H1 (cell line): ENCODE measurements at regions not wholly inside any gene's neighbourhood (a gene's known extent, or its start where the extent isn't known, plus 50 kb on each side); places are given as distances from the start of the nearest gene placed in this dataset.

Experiments
- CTCF ChIA-PET: fragments of 300-600 bp; sonication (Branson Sonifier 250); formaldehyde crosslinking; loops from one replicate; lab custom pipeline; 2021; ENCODE audit not compliant: partially characterized antibody; lab: Charles Lee
- POLR2A ChIA-PET: fragments of 300-600 bp; sonication (Branson Sonifier 250); formaldehyde crosslinking; loops from one replicate; lab custom pipeline; 2021; ENCODE audit warnings: inconsistent platforms; ENCODE audit not compliant: partially characterized antibody; lab: Charles Lee
- DNase-seq, 2 experiments: peaks; one replicate each; pipeline versions ENCODE4 v3.0.0 to v3.0.0-alpha.2; 2010 to 2022; ENCODE audit warnings: low spot score in 2 of 2, low read depth in 1 of 2, mixed read lengths in 1 of 2
- FAIRE-seq: peaks from 2 replicates; lab custom pipeline; 2011; peaks lifted over from hg19 to GRCh38; lab: Jason Lieb, UNC
- H2AFZ ChIP-seq: 2 replicates; pipeline ENCODE4 v1.8.1; 2012; ENCODE audit warnings: low read length, inconsistent platforms
- H2AK5ac ChIP-seq: 2 replicates; pipeline ENCODE4 v1.6.1; 2013; ENCODE audit warnings: low read depth, low read length
- H2BK120ac ChIP-seq: replicated peaks from 2 replicates; pipeline ENCODE3; 2013; ENCODE audit warnings: low read depth, low read length, inconsistent platforms
- H2BK12ac ChIP-seq: 2 replicates; pipeline ENCODE4 v1.6.1; 2013; ENCODE audit warnings: low read depth, low read length
- H2BK15ac ChIP-seq: 2 replicates; pipeline ENCODE4 v1.6.1; 2013; ENCODE audit warnings: low read length
- H2BK20ac ChIP-seq: 2 replicates; pipeline ENCODE4 v1.6.1; 2013; ENCODE audit warnings: low read length
- H2BK5ac ChIP-seq: 2 replicates; pipeline ENCODE4 v1.6.1; 2013; ENCODE audit warnings: low read depth, low read length
- H3K14ac ChIP-seq: 2 replicates; pipeline ENCODE4 v1.6.1; 2013; ENCODE audit warnings: inconsistent platforms; ENCODE audit not compliant: insufficient read length
- H3K18ac ChIP-seq: 2 replicates; pipeline ENCODE4 v1.6.1; 2013; ENCODE audit warnings: low read length; ENCODE audit errors: extremely low read depth
- H3K23ac ChIP-seq: 2 replicates; pipeline ENCODE4 v1.6.1; 2013; ENCODE audit warnings: inconsistent platforms; ENCODE audit not compliant: insufficient read length
- H3K23me2 ChIP-seq: 2 replicates; pipeline ENCODE4 v1.6.1; 2013; ENCODE audit warnings: low read depth, low read length
- H3K27ac ChIP-seq: 2 replicates; pipeline ENCODE4 v1.6.1; 2011; ENCODE audit warnings: low read depth, low read length, inconsistent platforms
- H3K27me3 ChIP-seq, 4 experiments: replicated peaks in 1 of 4; 1 replicate in 1 of 4; 2 replicates in 3 of 4; pipeline versions ENCODE4 v1.6.1 to v1.8.1; 2011 to 2013; ENCODE audit warnings: low read length in 3 of 4, mild to moderate bottlenecking in 3 of 4, inconsistent platforms in 2 of 4, mixed read lengths in 2 of 4, moderate library complexity in 1 of 4; ENCODE audit not compliant: control insufficient read depth in 3 of 4, insufficient read depth in 3 of 4; ENCODE audit errors: extremely low read depth in 1 of 4
- H3K36me3 ChIP-seq, 4 experiments: 2 replicates each; pipeline versions ENCODE4 v1.6.1 to v1.8.1; 2011 to 2013; ENCODE audit warnings: mild to moderate bottlenecking in 4 of 4, low read length in 3 of 4, moderate library complexity in 2 of 4, control low read depth in 1 of 4, inconsistent platforms in 1 of 4; ENCODE audit not compliant: insufficient read depth in 4 of 4, control insufficient read depth in 2 of 4
- H3K4ac ChIP-seq: replicated peaks from 2 replicates; pipeline ENCODE3; 2013; ENCODE audit warnings: low read length, low read depth, mixed read lengths, inconsistent platforms; ENCODE audit not compliant: insufficient read length
- H3K4me1 ChIP-seq, 4 experiments: replicated peaks in 1 of 4; 1 replicate in 1 of 4; 2 replicates in 3 of 4; pipeline versions ENCODE4 v1.6.1 to v1.8.1; 2011 to 2013; ENCODE audit warnings: low read length in 3 of 4, inconsistent platforms in 2 of 4, mixed read lengths in 1 of 4; ENCODE audit not compliant: insufficient read depth in 4 of 4, control insufficient read depth in 3 of 4
- H3K4me2 ChIP-seq, 2 experiments: 2 replicates each; pipeline versions ENCODE4 v1.6.1 to v1.8.1; 2011 to 2013; ENCODE audit warnings: low read depth in 2 of 2, low read length in 2 of 2, control low read depth in 1 of 2, inconsistent platforms in 1 of 2, mild to moderate bottlenecking in 1 of 2; ENCODE audit not compliant: insufficient read depth in 1 of 2
- H3K4me3 ChIP-seq, 4 experiments: fragments of 200-600, 300-600 bp in 1 of 4; sonication (generic), shearing (Covaris generic), sonication (Bioruptor Twin) in 1 of 4; 2 replicates each; pipeline versions ENCODE4 v1.5.1 to v1.8.1; 2011 to 2016; ENCODE audit warnings: low read length in 4 of 4, low read depth in 3 of 4, control low read depth in 2 of 4, inconsistent platforms in 2 of 4, mild to moderate bottlenecking in 2 of 4, mixed read lengths in 1 of 4, moderate library complexity in 1 of 4; ENCODE audit not compliant: insufficient read depth in 2 of 4; ENCODE audit errors: extremely low read depth in 1 of 4
- H3K56ac ChIP-seq: replicated peaks from 2 replicates; pipeline ENCODE3; 2013; ENCODE audit warnings: low read depth, mild to moderate bottlenecking, mixed read lengths, low read length, inconsistent platforms; ENCODE audit not compliant: insufficient read length
- H3K79me1 ChIP-seq: 2 replicates; pipeline ENCODE4 v1.6.1; 2013; ENCODE audit warnings: low read depth, low read length, control low read depth
- H3K79me2 ChIP-seq, 2 experiments: 2 replicates each; pipeline versions ENCODE4 v1.6.1 to v1.8.1; 2012 to 2013; ENCODE audit warnings: low read length in 2 of 2, mild to moderate bottlenecking in 2 of 2, inconsistent platforms in 1 of 2; ENCODE audit not compliant: insufficient read depth in 2 of 2, control insufficient read depth in 1 of 2
- H3K9ac ChIP-seq, 4 experiments: replicated peaks in 1 of 4; 1 replicate in 1 of 4; 2 replicates in 3 of 4; pipeline versions ENCODE4 v1.6.1 to v1.8.1; 2011 to 2013; ENCODE audit warnings: low read depth in 3 of 4, low read length in 3 of 4, control low read depth in 2 of 4, mild to moderate bottlenecking in 2 of 4, moderate library complexity in 2 of 4, inconsistent platforms in 1 of 4; ENCODE audit errors: extremely low read depth in 1 of 4
- H3K9me3 ChIP-seq, 2 experiments: 2 replicates each; pipeline versions ENCODE4 v1.6.1 to v1.8.1; 2012 to 2013; ENCODE audit warnings: mild to moderate bottlenecking in 2 of 2, moderate library complexity in 2 of 2, control low read depth in 1 of 2, inconsistent platforms in 1 of 2, low read depth in 1 of 2, low read length in 1 of 2, mixed read lengths in 1 of 2; ENCODE audit not compliant: insufficient read depth in 2 of 2
- H4K20me1 ChIP-seq, 2 experiments: replicated peaks in 1 of 2; 2 replicates each; pipeline versions ENCODE3 to v1.8.1; 2011 to 2013; ENCODE audit warnings: inconsistent platforms in 2 of 2, low read length in 2 of 2, mild to moderate bottlenecking in 1 of 2; ENCODE audit not compliant: insufficient read depth in 2 of 2, control insufficient read depth in 1 of 2
- H4K5ac ChIP-seq: 2 replicates; pipeline ENCODE4 v1.6.1; 2013; ENCODE audit warnings: low read length, low read depth, mixed read lengths, inconsistent platforms; ENCODE audit not compliant: insufficient read length
- H4K8ac ChIP-seq: 2 replicates; pipeline ENCODE4 v1.8.0; 2013; ENCODE audit warnings: mild to moderate bottlenecking, moderate library complexity, low read length, inconsistent platforms; ENCODE audit not compliant: insufficient read depth; ENCODE audit errors: extremely low read depth
- H4K91ac ChIP-seq: replicated peaks from 2 replicates; pipeline ENCODE3; 2013; ENCODE audit warnings: low read length, mixed read lengths, inconsistent platforms; ENCODE audit not compliant: insufficient read length
- E2F6 ChIP-seq: IDR thresholded peaks from 2 replicates; pipeline ENCODE4 v1.6.1; 2012; ENCODE audit warnings: inconsistent platforms
- PHF8 ChIP-seq: fragments of 200-600 bp; sonication (generic); conservative IDR thresholded peaks from 2 replicates; pipeline ENCODE4 v1.7.1; 2012; ENCODE audit warnings: low read depth, mild to moderate bottlenecking, inconsistent platforms, low read length, moderate library complexity
- RXRA ChIP-seq: IDR thresholded peaks from 2 replicates; pipeline ENCODE4 v1.6.1; 2011; ENCODE audit warnings: low read depth, mild to moderate bottlenecking, low read length, moderate library complexity; ENCODE audit not compliant: insufficient read depth
- TBP ChIP-seq: IDR thresholded peaks from 2 replicates; pipeline ENCODE4 v1.6.1; 2011; ENCODE audit warnings: low read depth, low read length, improper control_type of control experiment
- TEAD4 ChIP-seq: IDR thresholded peaks from 2 replicates; pipeline ENCODE4 v1.6.1; 2012; ENCODE audit warnings: low read depth, low read length, inconsistent platforms, mixed read lengths
- WGBS, 2 experiments: shearing (Covaris generic) in 1 of 2; methylation state at CpG; one replicate each; pipeline versions ENCODE4 v1.1.6 to v1.1.7; 2013 to 2015; ENCODE audit warnings: low lambda C conversion rate in 2 of 2, mixed read lengths in 2 of 2, inconsistent platforms in 1 of 2, low coverage in 1 of 2, missing lambda C conversion rate in 1 of 2; ENCODE audit not compliant: insufficient replicate concordance in 2 of 2, insufficient coverage in 1 of 2, insufficient read length in 1 of 2; ENCODE audit errors: extremely low coverage in 1 of 2, missing lambda C conversion rate in 1 of 2; 5-methylcytosine and 5-hydroxymethylcytosine counted together

- FAIRE-seq (no peak), DNase-seq (no peak)
- Histone ChIP-seq H3K23ac (no peak overlapping the region), H3K4me2 (no peak overlapping the region), H3K4ac (no peak overlapping the region), H3K79me2 (no peaks in the 10 kb centered on the region), H2BK5ac (no peak overlapping the region), H3K4me1 (0 out of 7 replicates have a peak, but pooled peaks cover 0 to 2% (median 0%) of the 10 kb centered on the region in 4 experiments), H3K9ac (no peak overlapping the region), H2AK5ac (no peak overlapping the region), H4K8ac (no peak overlapping the region), H2AFZ (no peak overlapping the region), H3K79me1 (no peaks in the 10 kb centered on the region), H2BK12ac (no peak overlapping the region), H4K5ac (no peak overlapping the region), H3K27ac (no peak overlapping the region), H3K14ac (no peak overlapping the region), H3K36me3 (no peaks in the 10 kb centered on the region), H4K91ac (no peak overlapping the region), H3K18ac (no peak overlapping the region), H3K23me2 (peaks cover 5% of the 10 kb centered on the region; the same call in 1 of the 2 replicates), H3K9me3 (peaks cover 0 to 3% of the 10 kb centered on the region in 2 experiments; a peak in 1 of 4 replicates), H2BK120ac (no peak overlapping the region), H2BK15ac (no peak overlapping the region), H3K4me3 (no peak overlapping the region), H3K56ac (no peak overlapping the region), H3K27me3 (no peaks in the 10 kb centered on the region), H4K20me1 (peaks cover 0 to 2% of the 10 kb centered on the region in 2 experiments), H2BK20ac (no peak overlapping the region)
- WGBS, 2 experiments: 80% methylated on average over 7 of the region's 7 CpGs; no CpG with 5 or more reads in 1 of the 2 experiments
- ChIA-PET POLR2A (no interaction called here), CTCF (interaction anchor here (0.6 kb wide), 1 partner anchor 18 kb away, joined by 5 read pairs; no protein-coding TSS in a partner anchor)
- no peak for TF ChIP-seq TBP
- no peak for TF ChIP-seq TEAD4
- no peak for TF ChIP-seq RXRA
- no peak for TF ChIP-seq E2F6
- no peak for TF ChIP-seq PHF8
These were observed 88.4 kb upstream of the PDE10A start for GRCh38 chr6:165751486-165751885.
